ENCODE measurements at regions not wholly inside any gene's neighbourhood (a gene's known extent, or its start where the extent isn't known, plus 50 kb on each side); places are given as distances from the start of the nearest gene placed in this dataset.

DNA sequence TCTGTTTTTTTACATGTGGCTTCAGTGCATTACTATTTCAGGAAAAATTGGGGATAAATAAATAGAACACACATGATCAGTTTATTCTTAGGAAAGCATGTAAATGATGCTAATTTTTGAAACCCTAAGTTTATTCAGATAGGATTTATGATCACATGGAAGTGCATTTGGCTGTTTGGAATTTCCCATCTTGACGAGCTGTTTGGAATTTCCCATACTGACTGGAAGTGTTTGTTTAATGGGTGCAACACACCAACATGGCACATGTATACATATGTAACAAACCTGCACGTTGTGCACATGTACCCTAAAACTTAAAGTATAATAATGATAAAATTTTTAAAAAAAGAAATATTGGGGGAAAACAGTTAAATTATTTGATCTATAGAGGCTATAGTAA lies 79.5 kb downstream of the COL6A6 start:
- TF ChIP-seq, protein P1, sequence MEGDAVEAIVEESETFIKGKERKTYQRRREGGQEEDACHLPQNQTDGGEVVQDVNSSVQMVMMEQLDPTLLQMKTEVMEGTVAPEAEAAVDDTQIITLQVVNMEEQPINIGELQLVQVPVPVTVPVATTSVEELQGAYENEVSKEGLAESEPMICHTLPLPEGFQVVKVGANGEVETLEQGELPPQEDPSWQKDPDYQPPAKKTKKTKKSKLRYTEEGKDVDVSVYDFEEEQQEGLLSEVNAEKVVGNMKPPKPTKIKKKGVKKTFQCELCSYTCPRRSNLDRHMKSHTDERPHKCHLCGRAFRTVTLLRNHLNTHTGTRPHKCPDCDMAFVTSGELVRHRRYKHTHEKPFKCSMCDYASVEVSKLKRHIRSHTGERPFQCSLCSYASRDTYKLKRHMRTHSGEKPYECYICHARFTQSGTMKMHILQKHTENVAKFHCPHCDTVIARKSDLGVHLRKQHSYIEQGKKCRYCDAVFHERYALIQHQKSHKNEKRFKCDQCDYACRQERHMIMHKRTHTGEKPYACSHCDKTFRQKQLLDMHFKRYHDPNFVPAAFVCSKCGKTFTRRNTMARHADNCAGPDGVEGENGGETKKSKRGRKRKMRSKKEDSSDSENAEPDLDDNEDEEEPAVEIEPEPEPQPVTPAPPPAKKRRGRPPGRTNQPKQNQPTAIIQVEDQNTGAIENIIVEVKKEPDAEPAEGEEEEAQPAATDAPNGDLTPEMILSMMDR (IDR thresholded peaks at IDR 0.05): no peak
- TF ChIP-seq POLR2A (IDR thresholded peaks at IDR 0.05): no peak

Measured in breast epithelium (tissue), 3 donors.